ENCODE measurements at regions not wholly inside any gene's neighbourhood (a gene's known extent, or its start where the extent isn't known, plus 50 kb on each side); places are given as distances from the start of the nearest gene placed in this dataset.

DNA sequence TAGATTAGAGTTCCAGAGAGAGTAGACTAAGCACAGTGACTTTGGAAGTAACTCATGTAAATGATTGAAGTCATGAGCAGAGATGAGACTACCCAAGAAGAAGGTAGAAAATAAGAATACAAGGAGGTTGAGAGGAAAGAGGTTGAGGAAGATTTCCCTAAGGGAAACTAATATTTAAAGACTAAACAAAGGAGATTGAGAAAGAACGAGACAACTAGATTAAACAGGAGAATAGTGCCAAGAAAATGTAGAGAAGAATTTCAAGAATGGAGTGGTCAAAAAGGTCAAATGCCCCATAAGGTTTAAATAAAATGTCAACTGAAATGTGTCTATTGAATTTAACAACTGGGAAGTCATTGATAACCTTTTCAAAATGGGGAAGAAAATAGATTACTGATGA is 59.0 kb downstream of the RPS29 start:
- ATAC-seq: no peak
- DNase-seq (ENCODE audit: low spot score): no peak

DNA sequence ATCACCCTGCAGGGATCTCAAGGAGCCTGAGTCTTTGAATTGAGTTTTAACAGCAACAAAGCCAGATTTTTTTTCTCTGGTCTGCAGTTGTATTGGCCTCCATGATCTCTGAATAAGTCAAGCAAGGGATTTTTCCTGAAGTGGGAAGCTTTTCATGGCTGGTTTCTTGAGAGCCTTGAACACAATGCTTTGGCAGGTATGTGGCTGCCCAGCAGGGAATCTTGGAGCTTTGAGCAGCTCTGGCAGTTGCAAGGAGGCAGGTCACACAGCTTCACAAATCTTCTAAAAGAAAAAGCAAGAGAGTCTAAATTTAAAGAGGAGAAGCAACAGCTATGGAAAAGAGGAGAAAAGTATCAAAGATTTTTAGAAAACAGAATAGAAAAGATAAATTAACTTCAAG is 60.1 kb downstream of the RPS29 start:
- DNase-seq (ENCODE audit: low spot score) (no peak), ATAC-seq (no peak)

DNA sequence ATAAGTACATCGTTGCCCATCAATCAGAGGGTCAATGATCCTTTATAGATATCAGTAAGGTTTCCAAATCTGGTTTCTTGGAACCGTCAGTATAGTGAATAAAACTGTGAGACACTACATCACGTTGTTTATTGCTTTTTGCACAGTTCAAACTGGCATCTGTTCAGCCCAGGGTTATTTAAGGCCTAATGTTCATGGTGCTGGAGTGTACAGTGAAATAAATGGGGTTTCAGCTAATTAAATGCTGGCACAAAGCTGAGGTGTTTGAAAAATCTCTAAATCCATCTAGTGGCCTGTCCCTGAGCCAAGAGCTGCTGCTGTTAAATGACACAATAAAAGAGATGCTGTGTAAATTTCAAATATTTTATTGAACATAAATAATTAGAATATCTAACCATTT is 69.9 kb downstream of the RPS29 start:
- no peak for DNase-seq (ENCODE audit: low spot score)
- no peak for ATAC-seq

DNA sequence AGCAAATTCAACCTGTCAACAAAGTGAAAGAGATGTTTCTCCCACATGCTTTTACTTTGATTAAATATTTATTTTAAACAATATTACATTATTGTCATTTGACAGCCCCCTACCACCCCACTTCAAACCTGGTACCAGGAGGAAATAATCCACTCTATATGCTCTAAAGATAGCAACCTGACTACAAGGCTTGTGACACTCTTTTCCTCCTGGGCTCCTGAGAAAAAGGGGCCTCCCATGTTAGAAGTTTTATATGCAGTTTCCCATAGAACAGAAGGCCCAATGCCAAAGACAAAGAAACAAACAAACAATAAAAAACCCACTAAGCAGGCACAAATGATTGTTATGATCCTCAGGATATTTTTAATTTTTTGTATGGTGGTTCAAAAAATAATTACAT is 73.6 kb downstream of the RPS29 start:
- DNase-seq (ENCODE audit: low spot score): no peak
- no peak for ATAC-seq

DNA sequence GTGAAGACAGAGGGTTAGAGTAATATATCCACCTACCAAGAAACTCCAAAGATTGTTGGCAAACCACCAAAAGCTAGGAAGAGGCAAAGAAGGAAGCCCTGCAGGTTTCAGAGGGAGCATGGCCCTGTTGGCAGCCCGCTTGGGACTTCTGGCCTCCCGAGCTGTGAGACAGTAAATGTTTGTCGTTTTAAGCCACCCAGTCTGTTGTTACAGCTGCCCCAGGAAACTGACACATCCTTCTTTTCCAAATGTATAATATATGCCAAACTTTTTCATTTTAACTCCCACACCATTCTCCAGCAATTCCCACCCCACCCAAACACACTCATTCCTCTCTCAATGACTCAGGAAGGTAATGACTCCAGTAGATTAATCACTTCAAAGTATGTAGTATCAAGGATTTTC is 74.0 kb downstream of the RPS29 start:
- DNase-seq (ENCODE audit: low spot score) (no peak), ATAC-seq (no peak)

DNA sequence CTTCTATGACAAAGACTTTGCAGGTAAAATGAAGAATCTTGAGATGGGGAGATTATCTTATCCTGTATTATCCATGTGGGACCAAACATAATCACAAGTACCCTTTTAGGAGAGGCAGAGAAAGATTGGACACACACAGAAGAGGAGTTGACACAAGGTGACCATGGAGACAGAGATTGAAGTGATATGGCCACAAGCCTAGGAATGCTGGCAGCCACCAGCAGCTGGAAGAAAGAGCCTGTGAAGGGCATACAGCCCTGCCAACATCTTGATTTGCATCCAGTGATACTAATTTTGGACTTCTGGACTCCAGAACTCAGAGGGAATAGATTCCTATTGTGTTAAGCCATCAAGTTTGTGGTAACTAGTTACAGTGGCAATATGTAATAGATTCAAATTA is 78.1 kb downstream of the RPS29 start:
- ATAC-seq (no peak), DNase-seq (ENCODE audit: low spot score) (no peak)

DNA sequence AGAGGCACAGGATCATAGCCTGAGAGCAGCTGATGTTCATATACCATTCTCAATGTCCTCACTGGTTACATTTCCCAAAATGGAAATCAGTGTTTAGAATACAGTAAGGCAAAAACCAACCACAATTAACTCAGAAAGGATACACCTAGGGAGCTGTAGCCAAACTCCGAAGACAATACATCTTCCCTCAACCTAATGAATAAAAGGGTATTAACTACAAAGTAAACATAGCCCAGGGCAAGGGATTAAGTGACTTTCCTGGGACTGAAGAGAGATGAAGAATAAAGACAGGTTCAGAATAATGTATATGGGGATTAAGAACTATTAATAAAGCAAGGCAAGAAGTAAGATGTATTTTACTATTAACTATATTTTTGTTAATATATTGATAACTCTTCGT is 79.5 kb downstream of the RPS29 start:
- DNase-seq (ENCODE audit: low spot score): no peak

DNA sequence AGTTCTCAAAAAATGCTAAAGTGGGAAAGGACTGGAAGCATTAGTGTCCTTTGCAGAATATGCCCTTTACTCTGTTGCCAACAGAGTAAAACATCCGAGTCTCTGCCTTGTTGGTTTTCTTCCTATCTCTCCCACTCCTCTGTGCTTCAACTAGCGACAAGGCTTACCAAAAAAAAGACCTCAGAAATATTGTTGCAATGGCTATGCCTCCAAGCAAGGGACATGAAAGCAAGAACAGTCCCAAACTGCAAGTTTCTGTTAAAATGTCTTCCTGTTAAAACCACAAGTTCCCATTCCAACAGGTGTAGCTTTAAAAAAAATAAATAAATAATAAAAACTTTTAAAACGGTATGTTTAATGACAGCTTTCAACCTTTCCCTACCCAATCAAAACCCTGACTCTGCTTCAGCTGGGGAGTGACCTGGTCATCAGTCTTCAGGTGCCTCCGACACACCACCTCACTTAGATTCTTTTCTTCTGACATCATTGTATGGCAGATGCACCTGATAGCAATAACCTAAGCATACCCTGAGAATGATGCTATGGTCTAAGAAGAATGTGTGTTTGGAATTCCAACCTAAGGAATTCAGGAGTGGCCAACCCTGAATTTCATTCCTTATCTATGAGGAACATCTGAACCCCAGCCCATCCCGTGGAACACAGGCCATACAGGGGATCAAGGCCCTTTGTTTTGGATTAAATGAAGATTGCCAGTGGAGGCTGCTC is 81.0 kb downstream of the RPS29 start:
- ATAC-seq: no peak
- DNase-seq (ENCODE audit: low spot score): no peak

More for the DNA sequence above, 79.5 kb downstream of the RPS29 start:
- no peak for ATAC-seq

DNA sequence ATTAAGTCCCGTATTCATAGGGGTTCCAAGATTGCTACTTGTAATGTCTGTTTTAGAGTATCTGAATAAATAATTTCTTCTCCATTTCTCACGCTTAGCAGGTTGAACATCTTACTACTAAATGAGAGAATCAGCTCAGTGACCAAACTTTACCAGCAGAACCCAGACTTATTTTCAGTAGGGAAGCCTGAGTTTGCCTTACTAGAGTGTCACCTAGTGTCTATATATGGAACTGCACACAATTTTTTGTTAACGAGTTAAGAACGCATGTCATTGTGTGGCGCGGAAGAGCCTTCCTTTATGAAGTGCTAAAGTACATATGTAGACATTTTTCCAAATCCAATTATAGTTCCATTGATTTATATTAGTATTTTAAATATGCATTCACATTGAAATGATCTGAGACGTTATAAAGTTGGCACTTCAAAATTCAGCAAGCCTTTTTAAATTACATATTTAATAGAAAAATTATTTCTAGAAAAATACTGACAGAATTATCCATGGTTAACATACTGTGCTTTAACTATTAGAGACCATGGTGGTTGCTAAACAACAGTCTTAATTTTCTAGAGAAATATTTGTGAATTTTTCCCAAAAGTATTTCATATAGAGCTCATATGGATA is 88.3 kb downstream of the RPS29 start:
- peak; percentile 99 for ATAC-seq
- no peak for DNase-seq (ENCODE audit: low spot score)

DNA sequence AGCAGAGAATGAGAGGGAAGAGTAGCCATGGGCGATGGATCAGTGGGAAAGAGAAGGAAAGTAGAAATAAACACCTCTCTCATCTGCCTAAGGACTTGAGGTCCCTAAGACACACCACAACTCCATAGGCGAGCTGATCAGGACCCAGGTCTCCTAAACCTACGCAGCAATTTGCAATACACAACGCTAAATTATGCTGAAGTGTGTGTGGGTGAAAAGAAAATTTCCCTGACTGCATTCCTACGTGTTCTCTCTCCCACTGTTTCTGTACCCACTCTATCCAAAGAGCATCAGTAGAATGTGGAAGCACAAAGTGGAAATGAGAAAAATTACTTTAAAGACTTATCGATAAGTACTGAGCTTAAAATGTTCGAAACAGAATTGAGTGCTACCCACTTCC is 88.9 kb downstream of the RPS29 start:
- DNase-seq (ENCODE audit: low spot score): no peak
- no peak for ATAC-seq

DNA sequence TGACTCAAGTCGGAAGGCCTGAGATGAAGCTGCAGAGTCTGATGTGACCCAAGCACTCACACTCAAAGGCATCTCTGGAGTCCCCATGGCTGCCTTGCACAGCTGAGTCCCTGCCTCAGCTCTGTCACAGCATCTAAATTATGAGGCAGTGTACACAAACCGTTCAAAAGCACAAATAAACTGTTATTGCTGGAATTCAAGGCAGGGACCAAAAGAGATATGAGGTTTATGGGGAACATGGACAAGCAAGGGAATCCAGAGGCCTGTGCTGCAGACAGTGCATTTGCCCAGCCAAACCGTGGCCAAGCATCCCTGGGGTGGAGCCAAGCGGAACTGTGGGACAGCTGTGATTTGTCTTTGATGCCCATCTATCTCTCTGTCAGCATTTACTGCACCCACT is 91.3 kb downstream of the RPS29 start:
- DNase-seq (ENCODE audit: low spot score): no peak
- ATAC-seq: no peak

DNA sequence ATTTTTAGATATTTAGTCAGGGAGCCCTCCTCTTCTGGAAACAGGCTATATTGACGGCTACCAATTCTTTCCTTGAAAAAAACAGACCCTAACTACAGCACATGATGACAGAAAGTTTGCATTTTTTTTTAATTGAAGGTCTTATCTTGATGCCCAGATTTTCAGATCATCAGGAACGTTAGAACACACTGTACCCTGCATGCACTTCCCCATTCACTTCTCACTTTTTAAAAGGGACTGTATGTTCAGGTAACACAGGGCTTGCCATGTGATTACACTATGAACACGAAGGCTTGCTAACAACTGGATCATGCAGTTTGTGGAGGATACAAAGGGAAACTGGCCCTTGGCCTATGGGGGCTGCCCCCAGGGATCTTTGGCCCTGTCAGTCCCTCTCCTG is 92.6 kb downstream of the RPS29 start:
- DNase-seq (ENCODE audit: low spot score) (no peak), ATAC-seq (no peak)

DNA sequence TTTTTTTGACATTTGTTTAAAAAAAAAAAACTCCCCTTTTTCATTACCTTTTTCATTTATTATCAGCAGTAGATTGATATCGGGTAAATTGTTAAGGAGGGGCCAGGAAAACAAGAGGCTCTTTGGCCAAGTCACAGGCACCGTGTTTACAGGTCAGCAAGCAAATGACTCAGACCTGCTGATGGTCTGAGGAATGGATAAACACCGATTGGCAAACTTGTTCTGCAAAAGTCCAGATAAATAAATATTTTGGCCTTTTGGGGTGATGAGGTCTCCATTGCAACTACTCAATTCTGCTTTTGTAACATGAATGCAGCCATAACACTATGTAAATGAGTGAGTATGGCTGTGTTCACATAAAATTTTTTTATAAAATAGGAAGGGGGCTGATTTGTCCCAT is 94.0 kb downstream of the RPS29 start:
- DNase-seq (ENCODE audit: low spot score) (peak; percentile 47), ATAC-seq (peak; percentile 91)

DNA sequence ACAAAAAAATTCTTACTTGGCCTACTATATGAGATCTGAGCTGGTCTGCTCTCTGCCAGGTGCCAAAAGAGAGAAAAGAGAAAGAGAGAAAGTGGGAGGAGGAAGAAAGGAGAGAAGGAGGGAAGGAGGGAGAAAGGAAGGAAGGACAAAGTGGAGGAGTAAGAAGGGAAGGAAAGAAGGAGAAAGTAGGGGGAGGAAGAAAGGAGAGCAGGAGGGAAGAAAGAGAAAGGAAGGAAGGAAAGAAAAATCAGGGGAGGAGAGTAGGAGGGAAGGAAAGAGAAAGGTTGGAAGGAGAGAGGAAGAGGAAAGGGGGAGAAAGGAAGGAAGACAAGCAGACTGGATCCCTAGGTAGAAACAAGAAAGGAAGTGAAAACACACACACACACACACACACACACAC is 96.8 kb downstream of the RPS29 start:
- DNase-seq (ENCODE audit: low spot score): no peak
- ATAC-seq: no peak

DNA sequence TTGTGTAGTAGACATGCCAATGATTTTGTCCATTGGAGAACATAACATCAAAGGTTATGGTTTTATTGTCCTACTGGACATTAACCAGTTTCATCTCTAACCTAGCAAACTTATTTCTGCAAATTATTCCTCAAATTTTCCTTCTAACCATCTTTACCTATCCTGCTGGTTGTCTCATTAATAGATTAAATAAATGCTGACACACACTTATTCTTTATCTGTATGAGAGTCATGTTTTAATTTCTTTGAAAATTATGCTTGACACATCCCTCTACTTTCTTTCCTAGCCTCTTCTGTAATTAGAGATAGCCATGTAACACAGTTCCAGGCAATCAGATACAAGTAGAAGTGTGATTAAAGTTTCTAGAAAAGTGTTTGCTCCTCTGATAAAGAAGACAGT is 98.9 kb downstream of the RPS29 start:
- DNase-seq (ENCODE audit: low spot score) (no peak), ATAC-seq (no peak)

DNA sequence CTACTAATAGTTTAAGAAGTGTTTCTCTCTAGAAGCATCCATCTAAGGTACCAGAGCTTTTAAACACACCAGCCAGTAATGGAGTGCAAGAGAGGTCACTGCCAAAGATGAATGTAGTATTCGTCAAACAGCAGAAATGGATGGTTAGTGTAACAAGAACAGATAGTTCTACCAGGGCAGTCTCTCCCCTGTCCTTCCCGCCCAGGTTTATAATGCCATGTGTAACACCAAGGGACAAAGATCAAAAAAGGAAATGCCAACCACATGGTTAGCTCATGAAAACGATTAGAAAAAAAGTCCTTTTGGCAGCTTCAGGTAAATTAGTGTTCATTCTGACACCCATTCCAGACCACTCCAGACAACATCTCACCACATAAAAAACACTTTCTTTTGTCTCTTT is 100.9 kb downstream of the RPS29 start:
- DNase-seq (ENCODE audit: low spot score): peak; percentile 55

DNA sequence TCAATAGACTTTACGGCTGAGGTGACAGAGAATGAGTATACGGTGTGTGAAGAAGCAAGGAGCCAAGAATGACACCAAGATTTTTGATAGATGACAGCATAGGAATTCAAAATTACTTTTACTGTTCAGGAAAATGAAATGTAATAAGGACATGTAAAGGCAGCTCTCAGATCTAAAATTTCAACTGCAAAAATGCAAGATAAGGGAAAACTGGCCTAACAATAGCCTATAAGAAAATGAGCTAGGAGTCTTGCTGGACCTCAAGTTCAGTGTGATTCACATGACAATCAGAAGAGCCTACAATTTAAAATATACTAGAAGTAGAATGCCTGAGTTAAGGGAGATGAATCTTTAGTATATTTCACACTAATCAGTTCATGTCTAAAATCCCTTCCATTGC is 102.0 kb downstream of the RPS29 start:
- DNase-seq (ENCODE audit: low spot score) (no peak), ATAC-seq (no peak)

More for the DNA sequence above, 100.9 kb downstream of the RPS29 start:
- peak; percentile 95 for ATAC-seq

DNA sequence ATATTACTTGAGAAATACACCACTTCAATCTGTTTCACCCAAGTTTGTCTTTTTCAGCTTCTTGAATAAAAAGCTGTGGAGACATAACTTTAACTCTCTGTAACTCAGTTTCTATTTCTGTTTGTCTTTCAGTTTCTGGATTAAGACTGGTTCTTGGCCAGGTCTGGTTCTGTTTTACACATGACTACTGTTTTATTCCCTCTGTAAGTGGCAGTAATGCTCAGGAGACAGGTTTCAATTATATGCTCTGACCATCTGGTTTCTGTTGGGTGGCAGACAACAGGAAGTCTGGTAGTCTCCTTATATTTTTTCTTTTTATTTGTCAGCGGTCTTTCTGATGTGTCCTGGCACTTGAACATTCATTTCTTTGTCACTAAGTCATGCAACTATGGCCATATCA is 102.9 kb downstream of the RPS29 start:
- ATAC-seq: no peak
- no peak for DNase-seq (ENCODE audit: low spot score)

DNA sequence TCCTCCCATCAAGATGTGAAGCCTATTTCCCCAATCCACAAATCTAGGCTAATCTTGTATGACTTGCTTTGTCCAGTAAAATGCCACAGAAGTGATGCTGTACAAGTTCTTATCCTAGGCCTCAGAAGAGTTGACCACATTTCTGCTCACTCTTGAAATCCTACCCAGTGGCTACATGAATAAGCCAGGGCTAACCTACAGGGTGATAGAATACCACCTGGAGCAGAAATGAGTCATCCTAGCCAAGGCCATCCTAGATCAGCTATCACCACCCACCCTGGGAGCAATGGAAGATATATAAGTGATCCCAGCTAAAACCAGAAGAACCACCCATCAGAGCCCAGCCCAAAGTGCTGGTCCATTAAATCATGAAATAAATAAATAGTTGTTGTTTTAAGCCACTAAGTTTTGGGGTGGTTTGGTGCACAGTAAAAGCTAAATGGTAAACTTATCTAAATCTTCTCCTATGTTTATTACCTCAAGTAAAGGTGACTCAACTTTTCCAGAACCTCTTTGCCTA is 105.1 kb downstream of the RPS29 start:
- ATAC-seq: no peak
- DNase-seq (ENCODE audit: low spot score): no peak

DNA sequence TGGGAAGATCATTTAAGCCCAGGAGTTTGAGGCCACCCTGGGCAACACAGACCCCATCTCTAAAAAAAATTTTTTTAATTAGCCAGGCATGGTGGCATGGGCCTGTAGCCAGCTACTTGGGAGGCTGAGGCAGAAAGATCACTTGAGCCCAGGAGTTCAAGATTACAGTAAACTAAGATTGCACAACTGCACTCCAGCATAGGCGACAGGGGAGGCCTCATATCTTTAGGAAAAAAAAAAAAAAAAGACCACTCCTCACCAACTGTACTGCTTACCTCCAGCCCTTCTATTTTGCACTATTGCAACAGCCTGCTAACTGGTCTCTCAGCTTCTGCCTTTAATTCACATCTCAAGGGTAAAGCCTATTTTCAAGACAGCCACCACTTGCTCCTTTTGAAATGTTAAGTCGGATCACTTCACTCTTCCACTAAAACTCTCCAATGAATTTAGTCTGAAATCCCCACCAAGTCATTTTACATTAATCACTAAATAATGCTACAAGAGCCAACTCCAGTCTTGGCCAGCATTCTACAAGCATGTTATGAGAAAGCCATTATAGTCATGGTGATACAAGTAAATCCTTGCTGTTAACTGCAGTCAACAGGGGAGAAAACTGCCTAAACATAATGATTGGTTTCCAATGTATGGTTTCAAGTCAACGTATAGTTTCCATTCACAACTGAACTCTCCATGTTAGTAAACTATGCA is 106.0 kb downstream of the RPS29 start:
- ATAC-seq: peak; percentile 6
- no peak for DNase-seq (ENCODE audit: low spot score)

DNA sequence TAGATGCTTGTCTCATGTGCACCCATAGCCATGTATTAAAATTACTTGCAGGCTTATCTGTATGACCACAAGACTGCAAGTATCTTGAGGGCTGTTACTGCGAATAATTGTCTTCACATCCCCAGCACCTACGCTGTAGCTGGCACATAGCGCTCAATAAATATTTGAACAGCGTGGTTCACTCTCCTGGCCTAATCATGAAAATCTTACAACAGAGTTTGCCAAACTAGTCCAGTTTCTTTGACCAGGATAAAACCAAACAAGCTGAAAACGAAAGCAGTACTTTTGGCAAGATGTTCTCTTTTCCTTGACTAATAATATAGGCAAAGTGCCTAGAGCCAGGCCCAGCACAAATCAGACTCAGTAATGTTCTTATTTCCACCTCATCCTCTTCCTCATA is 106.7 kb downstream of the RPS29 start:
- peak; percentile 95 for ATAC-seq
- peak; percentile 71 for DNase-seq (ENCODE audit: low spot score)

DNA sequence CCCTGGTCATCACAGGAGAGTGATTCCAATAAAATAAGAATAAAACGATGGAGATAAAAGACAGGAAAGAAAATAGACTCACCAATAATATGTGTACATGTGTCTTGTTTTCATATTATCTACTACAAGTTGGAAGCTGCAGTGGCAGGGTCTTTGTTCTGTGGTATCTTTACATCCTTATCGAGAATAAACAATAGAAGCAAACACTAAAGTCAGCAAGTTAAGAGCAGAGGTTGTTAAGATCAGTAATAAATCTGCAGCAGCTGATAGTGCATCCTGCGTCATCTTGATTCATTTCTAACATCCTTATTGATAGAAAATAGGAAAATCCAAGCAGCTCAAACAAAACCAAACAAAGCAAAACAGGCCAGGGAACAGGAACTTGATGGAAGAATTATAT is 107.4 kb downstream of the RPS29 start:
- ATAC-seq (peak; percentile 33), DNase-seq (ENCODE audit: low spot score) (no peak)
